Right lung (tissue), 2 donors: ENCODE measurements at regions not wholly inside any gene's neighbourhood (a gene's known extent, or its start where the extent isn't known, plus 50 kb on each side); places are given as distances from the start of the nearest gene placed in this dataset.
"Not testable (repeated sequence)": the region's sequence is repeated elsewhere in the genome, so short reads cannot be mapped to it uniquely, and the experiment has no call there.

Experiments used
- DNase-seq, 2 donors: peaks; one replicate each; pipeline ENCODE4 v3.0.0-alpha.2; 2013

DNA sequence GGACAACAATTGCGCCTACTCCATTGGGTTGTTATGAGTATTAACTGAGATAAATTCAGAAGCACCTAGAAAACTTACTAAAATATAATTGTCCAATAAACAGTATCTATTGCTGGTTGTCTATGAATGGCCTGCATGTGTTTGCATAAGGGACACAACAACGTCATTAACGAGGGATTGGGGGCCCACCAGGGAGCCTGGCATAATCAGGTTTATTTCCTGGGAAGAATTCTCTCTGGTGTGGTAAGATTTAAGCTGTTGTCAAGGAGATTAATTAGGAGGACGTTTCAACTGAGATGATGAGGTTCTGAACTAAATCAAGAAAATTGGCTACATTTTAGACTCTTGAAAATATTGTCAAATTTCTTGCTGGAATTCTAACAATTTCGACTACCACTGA lies 176.1 kb upstream of the CDIN1 start:
- no peak for DNase-seq

DNA sequence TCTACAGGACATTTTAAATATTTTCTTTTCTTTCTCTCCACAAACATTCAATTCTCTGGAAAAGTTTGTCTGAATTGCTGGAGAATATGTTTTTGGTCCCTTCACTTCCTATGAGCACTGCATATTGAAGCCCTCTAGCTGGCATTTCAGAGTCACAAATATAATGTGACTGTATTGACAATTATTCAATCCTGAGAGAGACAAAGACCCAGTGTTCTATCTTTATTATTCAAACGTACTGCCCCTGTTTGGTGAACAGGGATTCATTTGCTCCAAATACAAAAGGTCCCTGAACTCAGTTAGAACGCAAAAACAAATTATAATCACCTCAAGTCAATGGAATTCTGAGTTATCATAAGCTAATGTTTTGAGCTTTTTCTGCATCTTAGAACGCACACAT lies 173.1 kb upstream of the CDIN1 start:
- no peak for DNase-seq

DNA sequence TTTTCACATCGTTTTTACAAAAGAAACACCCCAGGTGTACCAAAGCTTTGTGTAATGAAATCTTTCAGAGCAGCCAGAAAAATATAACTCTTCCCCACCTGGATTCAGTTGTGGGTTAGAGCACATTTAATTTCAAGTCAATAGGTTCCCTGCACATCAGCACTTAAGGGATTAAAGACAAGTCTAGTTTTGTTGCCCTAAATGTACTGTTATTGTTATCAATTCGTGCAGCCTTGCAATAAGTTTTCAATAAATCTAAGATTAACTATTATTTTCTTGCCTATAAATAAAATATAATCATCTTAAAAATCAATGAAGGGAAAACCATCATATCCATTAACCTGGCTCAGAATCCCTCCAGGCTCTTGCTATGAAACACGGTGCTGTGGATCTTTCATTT lies 172.5 kb upstream of the CDIN1 start:
- DNase-seq, result no peak

DNA sequence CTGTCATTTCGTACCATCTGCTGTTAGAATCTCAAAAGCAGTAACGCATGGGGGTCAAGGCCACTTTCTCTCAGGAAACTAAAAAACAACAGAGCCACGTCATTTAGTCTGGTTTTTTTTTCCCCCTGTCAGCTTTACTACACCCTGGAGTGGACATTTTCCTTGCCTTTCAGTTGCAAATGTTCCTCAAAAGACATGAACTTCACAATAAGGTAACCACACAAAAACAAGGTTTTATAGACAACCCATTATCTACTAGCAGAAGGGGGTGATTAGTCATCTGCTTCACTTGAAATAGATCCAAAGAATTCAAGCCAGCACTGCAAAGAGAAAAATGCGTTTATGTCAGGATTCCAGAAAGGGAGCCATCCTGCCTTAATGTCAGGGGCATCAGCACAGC lies 171.8 kb upstream of the CDIN1 start:
- no peak for DNase-seq

DNA sequence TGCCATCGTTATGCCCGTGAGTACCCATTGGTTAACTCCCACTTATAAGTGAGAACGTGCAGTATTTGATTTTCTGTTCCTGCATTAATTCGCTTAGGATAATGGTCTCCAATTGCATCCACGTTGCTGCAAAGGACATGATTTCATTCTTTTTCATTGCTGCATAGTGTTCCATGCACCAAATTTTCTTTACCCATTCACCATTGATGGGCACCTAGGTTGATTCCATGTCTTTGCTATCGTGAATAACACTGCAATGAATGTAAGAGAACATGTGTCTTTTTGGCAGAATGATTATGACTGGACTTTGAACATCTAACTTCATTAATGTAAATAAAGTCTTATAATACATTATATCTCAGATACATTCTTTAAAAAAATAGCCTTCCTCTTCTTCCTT lies 169.6 kb upstream of the CDIN1 start:
- no peak for DNase-seq

DNA sequence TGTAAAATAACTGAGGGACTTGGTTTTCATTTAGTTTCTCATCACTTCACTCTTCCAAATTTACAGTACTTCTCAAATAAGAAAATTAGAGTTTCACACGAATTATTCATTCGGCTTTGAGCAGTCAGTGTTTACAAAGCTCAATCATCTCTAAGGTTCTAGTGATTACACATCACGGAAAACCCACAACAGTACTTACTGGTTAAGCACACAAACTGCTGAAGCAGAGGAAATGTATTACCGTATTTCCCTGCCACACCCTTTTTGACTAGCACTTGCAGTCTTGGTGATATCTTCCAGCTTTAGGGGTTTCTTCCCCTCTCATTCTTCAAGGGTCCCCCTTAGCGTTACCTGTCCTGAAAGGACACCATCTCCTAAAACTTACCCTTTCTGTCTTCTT lies 164.8 kb upstream of the CDIN1 start:
- DNase-seq, result no peak

DNA sequence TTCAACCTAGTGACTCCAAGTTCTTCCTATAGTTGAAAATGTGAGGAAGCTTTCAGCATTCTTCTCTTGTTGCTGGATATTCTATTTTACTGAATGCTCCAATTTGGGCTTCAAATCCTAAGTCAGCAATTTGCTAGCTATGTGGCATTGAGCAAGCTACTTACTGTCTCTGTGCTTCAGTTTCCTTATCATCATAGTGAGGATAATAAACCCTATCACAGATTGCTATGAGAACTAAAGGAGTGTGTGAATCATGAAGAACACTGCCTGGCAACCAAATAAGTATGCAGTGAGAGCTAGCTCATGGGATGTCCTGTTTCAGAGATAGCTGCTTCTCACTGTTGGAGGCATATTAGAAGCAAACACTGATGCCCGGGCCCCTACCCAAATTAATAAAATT lies 163.8 kb upstream of the CDIN1 start:
- no peak for DNase-seq

DNA sequence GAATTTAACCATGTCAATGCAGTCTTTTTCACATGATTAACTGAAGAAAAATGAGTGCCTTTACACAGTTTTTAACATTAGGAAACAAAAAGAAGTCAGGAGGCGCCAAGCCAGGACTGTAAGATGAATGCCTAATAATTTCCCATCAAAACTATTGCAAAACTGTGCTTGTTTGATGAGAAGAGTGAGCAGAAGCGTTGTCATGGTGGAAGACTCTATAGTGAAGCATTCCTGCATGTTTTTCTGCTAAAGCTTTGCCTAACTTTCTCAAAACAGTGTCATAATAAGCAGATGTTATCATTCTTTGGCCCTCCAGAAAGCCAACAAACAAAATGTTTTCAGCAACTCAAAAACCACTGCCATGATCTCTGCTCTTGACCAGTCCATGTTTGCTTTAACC lies 156.8 kb upstream of the CDIN1 start:
- no peak for DNase-seq

DNA sequence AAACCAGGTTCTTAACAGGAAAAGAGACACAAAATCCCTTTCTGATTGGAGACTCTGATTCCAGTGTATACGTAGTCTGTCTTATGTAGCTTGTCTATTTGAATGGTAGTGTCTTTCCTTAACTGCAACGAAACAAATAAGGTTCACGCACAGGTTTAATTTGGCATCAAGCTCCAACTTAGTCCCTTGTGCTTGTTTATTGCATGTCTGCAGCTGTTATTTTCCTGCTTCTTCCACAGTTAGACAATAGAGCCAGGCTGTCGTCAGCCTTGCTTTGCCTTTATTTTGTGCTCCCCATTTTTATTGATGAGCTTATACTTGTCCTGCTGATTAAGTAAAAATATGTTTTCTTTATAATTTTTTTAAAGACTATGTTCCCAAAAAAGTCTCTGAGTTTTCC lies 152.7 kb upstream of the CDIN1 start:
- DNase-seq, result no peak

DNA sequence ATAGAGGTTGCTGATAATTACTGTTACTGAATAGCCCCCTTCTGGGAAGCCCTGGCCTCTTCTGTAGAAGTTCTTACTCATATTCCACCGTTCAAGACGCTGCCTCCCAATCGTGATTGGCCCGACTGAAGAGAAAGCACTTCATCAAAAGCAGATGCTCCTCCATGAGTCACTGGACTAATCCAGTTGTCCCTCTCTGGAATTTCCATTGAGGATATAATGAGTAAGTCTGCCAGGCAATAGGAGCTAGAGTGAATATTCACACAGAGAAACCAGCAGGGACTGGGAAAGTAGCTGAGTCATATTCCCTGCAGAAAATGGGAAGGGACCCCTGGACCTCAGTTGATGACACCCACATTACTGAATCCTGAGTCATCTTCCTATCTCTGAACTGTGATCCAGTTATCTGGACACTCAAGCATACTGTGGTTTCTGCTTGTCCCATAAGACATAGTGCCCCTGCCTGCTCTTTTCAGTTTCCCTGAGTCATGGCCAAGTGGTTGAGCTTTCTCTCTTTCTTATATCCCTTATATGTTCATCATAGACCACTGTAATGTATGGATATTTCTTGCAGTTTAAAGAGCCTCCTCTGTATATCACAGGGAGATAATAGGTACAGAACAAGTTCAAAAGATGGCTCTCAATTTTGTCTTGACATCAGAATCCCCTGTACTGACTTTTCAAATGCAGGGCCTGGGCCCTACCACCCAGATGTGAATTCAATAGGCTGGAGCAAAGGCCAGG lies 151.2 kb upstream of the CDIN1 start:
- no peak for DNase-seq

DNA sequence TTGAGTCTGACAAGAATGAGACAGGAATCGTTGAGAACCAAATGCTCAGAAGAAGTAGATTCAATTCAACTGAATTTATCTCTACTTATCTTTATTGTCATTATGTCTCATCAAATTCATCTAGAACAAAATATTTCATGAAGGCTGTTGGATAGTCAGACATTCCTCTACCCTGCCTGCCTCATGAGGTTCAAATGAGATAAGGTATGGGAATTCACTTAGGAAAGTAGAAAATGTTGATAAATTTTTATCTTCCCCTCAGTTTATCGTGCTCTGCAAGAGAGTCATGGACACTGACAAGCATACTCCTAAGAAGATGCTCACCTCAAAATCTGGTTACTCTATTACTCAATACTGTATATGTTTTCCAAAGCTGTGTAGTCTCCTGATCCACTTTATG lies 149.7 kb upstream of the CDIN1 start:
- DNase-seq, result no peak

DNA sequence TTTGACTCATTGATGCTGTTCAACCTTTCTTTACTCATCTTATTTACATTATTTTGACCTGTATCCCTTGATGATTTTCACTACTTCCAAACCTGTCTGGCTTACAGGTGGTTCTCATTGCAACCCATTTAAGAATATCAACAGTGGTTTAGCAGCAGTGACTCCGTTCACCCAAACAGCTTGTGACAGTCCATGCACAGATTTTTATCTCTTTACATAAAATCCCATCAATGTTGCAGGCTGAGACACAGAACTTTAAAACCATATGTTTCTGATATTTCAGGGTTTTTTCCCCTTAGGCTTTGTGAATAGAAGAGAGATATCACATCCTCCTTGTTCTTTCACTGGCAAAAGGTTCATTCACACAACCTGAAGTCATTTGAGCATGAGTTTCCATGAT lies 149.1 kb upstream of the CDIN1 start:
- no peak for DNase-seq

DNA sequence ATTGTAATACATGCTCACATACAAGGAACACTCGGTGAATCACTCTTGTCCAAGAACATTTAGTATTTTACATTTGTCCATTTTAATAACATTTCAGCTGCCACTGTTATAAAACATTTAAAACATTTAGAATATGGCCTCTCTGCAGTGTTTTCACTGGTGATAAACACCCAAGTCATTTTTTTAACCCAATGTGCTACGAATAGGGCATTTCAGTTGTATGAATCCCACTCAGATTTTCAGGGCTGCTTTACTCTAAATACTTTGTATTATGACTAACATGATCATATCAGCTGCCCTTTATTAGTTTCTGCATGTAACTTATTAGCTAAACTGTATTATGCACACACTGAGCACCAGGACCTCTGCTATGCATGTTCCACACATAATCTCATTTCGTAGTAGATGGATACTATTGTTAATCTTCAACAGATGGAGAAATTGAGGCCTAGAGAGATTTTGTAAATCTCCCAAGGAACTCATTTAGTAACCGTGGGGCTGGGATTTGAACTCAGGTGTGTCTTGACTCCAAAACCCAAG lies 148.6 kb upstream of the CDIN1 start:
- no peak for DNase-seq

DNA sequence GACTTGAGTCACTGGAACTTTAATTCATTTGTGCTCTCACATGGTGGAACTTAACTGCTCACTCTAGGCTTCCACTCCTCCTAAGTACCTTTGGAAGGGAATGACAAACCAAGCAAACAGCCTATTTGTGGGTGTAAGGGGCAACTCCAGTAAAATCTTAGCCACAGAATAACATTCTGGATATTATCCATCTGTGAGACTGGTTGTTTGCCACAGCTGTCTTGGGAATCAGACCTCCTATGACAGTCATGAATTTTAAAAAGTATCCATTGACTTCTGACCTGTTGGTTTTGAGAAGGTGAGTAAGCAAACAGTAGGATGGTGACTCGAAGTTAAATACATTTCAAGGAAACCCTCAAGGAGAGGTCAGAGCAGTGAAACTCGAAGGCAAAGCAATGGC lies 147.3 kb upstream of the CDIN1 start:
- no peak for DNase-seq

DNA sequence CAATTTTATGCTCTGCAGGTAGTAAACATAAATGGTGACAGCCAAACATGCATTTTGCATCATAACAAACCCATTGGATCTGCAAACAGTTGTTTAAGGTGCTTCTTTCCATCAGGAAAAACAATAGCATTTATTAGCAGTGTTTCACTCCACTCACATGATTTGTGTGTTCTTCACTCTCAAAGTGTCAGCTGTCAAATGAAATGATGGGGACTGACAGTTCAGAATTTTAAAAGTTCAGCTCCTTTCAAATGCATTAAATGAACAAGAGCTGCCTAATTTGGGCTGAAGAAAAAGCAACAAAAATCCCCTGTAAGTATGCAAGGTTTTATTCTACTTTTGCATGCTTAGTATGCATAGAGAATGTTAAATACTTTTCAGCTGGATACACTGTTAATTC lies 145.2 kb upstream of the CDIN1 start:
- no peak for DNase-seq

DNA sequence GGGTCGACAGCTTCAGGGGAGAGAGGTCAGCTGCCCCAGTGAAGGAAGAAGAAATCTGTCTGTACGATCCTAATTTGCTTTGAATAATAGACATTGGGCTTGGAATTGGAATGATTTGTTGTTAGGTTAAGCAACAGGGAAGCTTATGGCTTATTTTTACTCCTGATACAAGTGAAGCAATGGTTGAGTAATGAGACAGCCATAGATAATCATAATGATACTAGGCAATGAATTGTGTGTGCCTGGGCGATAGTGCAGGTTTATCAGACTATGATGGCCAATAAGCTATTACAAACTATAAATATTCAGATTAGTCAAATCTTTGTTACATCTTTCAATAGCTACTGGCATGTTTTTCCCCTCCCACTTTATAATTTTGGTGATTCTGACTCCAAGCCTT lies 140.9 kb upstream of the CDIN1 start:
- no peak for DNase-seq

DNA sequence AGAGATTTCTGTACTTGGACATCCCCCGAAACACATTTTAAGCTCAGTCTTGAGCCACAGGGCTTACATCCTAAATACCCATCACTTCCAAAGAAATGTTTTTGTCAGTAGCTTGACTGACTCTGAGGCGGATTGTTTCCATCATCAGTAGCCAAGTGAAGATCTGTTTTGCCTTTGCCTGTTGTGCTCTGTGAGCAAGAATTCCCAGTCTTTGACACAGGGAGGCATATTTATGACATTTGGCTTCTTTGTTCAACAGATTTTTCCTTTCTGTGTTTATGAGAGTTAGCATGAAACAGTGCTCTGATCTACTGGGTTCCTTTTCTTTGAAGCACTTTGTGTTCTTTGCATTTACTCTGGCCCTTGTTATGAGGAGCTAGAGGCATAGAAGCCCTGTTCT lies 132.1 kb upstream of the CDIN1 start:
- no peak for DNase-seq

DNA sequence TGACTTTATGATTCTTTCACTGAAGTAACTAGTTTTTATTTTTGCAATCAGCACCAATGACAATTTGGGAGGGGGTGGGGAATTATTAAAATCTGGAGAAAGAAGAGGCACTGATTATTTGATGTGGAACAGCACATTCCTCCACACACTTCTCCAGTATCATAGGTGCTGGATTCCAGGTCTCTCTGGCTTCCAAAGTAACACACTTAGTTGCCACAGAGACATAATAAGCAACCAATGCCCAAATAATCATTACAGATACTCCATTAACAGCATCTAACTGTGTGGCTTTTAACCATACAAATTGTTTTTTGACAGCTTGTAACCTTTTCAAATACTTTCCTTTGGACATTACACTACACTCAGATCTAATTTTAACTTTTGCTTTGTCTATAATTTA lies 131.0 kb upstream of the CDIN1 start:
- DNase-seq, result no peak

DNA sequence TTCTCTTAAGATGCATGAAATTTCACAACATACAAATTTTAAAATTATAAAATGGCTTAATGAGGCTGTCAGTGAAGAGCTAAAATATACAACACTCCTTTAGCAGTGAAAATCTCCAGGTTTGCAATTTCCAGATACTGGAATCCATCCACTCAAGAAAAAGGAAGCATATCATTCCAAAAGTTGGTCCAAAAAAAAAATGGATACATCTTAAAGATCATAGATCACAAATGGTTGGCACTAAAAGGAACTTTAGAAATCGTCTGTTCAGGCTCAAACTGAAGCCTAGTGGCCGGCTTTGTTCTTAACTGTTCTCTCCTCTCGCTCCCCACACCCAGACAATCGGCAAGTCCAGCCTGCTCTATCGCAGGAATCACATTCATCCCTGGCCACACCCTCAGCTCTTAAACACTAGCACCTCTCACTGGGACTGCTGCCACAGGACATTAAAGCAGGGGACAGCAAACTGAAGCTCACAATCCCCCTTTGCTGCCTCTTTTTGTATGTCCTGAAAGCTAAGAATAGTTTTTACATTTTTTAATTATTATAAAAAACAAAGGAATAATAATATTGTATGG lies 130.3 kb upstream of the CDIN1 start:
- no peak for DNase-seq

DNA sequence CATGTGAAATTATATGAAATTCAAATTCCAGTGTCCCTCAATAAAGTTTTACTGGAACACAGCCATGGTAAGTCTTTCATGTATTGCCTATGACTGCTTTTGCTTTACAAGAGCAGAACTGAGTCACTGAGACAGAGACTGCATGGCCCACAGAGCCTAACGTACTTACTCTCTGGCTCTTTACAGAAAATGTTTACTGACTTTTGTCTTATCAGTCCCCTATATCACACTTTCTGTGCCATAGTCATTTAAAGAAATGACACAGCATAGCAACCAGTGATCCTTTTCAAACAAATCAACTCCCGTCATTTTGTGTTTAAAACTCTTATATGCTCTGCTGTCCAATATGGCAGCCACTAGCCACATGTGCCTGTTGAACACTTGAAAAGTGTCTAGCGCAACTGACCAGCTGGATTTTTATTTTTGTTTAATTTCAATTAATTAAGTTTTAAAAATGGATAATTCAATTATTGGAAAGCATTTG lies 129.7 kb upstream of the CDIN1 start:
- DNase-seq, result no peak

DNA sequence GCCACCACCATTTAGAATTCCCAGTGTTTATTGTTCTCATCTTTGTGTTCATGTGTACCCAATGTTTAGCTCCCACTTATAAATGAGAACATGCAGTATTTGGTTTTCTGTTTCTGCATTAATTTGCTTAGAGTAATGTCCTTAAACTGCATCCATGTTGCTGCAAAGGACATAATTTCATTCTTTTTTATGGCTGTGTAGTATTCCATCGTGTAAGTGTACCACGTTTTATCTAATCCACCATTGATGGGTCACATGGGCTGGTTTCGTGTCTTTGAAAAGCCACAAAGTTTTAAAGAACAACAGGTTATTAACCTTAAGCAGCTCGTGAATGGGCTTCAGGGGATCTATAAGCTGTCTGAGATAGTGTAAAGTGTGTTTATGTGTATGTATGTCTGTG lies 125.2 kb upstream of the CDIN1 start:
- DNase-seq, result not testable (repeated sequence)

DNA sequence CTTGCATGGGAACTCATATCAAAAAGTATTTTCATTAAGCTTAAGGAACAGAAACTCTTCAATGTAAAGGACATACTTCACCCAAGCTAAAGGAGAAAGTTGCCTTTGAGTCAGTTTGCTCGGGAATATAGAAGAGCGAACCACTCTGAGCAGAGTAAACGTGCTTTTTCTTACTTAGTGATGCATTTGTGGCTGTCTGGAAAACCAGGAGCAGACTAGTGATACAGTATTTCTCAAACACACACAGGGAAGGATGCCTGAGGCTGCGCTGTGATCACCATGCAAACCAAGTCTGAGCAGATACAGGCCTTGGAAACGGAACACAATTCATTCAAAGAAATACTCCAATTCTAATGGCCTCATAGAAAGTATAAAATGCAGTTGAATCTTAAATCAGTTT lies 121.0 kb upstream of the CDIN1 start:
- DNase-seq, result no peak

DNA sequence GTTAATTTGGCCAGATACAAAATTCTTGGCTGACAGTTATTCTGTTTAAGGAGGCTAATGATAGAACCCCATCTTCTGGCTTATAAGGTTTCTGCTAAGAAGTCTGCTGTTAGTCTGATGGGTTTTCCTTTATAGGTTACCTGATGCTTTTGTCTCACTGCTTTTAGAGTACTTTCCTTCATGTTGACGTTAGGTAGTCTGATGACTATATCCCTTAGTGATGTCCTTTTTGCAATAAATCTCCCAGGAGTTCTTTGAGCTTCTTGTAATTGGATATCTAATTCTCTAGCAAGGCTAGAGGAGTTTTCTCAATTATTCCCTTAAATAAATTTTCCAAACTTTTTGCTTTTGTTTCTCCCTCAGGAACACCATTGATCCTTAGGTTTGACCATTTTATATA lies 114.1 kb upstream of the CDIN1 start:
- DNase-seq, result no peak

DNA sequence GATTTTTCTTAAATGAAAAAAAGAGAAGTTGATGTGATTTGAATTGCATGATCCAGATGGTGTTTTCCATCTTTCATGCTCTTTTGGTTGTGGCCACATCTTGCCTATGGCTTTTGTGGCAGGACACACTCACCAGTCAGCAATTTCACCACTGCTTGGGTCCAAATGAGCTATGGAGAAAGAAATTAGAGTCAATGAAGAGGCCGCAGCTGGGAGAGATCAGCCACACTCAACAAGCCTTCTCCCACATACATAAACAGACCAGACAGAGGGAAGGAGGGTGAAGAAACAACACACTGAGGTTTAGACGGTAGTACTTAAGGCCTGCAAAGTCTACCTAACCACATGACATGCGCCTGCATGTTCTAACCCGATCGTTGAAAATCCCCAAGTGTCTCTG lies 110.7 kb upstream of the CDIN1 start:
- DNase-seq, result peak; percentile 82 to 83
